ENCODE measurements at regions not wholly inside any gene's neighbourhood (a gene's known extent, or its start where the extent isn't known, plus 50 kb on each side); places are given as distances from the start of the nearest gene placed in this dataset.

DNA sequence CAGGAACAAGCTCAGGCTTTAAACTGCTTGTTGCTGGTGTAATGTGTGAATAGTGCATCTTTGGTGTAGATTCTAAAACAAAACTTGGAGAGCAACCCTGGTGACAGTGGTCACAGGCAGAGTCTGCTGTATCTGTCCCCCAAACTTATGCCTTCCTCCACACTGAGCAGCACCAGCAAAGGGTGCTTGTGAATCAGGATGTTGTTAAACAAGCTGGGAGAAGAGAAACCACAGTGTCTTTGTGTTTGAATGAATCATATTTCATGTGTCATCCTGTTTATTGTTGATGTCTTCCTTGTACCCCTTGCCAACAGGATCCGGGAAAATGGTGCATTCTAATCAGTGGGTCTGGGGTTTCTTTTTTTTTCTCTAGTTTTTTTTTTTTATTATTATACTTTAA lies 91.9 kb upstream of the COG2 start:
- Histone ChIP-seq H3K27ac (ENCODE audit: low read length) (no peak overlapping the region), H4K20me1 (ENCODE audit: insufficient read depth) (no peaks in the 10 kb centered on the region)
- TF ChIP-seq, protein P1, sequence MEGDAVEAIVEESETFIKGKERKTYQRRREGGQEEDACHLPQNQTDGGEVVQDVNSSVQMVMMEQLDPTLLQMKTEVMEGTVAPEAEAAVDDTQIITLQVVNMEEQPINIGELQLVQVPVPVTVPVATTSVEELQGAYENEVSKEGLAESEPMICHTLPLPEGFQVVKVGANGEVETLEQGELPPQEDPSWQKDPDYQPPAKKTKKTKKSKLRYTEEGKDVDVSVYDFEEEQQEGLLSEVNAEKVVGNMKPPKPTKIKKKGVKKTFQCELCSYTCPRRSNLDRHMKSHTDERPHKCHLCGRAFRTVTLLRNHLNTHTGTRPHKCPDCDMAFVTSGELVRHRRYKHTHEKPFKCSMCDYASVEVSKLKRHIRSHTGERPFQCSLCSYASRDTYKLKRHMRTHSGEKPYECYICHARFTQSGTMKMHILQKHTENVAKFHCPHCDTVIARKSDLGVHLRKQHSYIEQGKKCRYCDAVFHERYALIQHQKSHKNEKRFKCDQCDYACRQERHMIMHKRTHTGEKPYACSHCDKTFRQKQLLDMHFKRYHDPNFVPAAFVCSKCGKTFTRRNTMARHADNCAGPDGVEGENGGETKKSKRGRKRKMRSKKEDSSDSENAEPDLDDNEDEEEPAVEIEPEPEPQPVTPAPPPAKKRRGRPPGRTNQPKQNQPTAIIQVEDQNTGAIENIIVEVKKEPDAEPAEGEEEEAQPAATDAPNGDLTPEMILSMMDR (IDR thresholded peaks at IDR 0.05; ENCODE audit: poor library complexity, severe bottlenecking) = no peak
- TF ChIP-seq RAD21 (conservative IDR thresholded peaks at IDR 0.05) = no peak

DNA sequence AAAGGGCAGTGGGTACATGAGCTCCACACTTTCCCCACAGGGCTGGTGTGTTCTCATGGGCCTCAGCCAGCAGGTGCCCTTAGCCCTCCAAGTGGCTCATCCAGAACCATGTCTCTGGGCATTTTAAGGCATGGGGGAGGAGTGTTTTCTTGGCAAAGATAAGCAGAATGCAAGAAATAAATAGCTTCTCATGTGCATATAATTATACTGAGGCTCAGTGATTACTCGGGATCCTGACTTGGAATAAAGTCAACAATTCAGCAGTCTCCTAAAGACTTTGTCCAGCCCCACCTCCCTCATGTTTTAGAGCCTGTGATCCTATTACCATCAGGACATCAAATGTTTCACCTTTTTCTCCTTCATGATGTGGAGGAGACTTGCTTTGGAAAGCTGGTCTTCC lies 92.7 kb upstream of the COG2 start:
- TF ChIP-seq RAD21 (conservative IDR thresholded peaks at IDR 0.05) = no peak
- TF ChIP-seq EZH2 (IDR thresholded peaks at IDR 0.05; ENCODE audit: borderline replicate concordance, insufficient read depth, low read length, poor library complexity, severe bottlenecking) = no peak
- TF ChIP-seq EP300 (conservative IDR thresholded peaks at IDR 0.05; ENCODE audit: poor library complexity, severe bottlenecking) = no peak
- TF ChIP-seq MXI1 (conservative IDR thresholded peaks at IDR 0.05; ENCODE audit: poor library complexity, severe bottlenecking) = no peak
- no peak for TF ChIP-seq TAF1 (IDR thresholded peaks at IDR 0.05; ENCODE audit: low read depth)
- TF ChIP-seq SMC3 (conservative IDR thresholded peaks at IDR 0.05; ENCODE audit: poor library complexity) = no peak
- TF ChIP-seq, protein P2, sequence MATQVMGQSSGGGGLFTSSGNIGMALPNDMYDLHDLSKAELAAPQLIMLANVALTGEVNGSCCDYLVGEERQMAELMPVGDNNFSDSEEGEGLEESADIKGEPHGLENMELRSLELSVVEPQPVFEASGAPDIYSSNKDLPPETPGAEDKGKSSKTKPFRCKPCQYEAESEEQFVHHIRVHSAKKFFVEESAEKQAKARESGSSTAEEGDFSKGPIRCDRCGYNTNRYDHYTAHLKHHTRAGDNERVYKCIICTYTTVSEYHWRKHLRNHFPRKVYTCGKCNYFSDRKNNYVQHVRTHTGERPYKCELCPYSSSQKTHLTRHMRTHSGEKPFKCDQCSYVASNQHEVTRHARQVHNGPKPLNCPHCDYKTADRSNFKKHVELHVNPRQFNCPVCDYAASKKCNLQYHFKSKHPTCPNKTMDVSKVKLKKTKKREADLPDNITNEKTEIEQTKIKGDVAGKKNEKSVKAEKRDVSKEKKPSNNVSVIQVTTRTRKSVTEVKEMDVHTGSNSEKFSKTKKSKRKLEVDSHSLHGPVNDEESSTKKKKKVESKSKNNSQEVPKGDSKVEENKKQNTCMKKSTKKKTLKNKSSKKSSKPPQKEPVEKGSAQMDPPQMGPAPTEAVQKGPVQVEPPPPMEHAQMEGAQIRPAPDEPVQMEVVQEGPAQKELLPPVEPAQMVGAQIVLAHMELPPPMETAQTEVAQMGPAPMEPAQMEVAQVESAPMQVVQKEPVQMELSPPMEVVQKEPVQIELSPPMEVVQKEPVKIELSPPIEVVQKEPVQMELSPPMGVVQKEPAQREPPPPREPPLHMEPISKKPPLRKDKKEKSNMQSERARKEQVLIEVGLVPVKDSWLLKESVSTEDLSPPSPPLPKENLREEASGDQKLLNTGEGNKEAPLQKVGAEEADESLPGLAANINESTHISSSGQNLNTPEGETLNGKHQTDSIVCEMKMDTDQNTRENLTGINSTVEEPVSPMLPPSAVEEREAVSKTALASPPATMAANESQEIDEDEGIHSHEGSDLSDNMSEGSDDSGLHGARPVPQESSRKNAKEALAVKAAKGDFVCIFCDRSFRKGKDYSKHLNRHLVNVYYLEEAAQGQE (IDR thresholded peaks at IDR 0.05; ENCODE audit: borderline replicate concordance) = no peak
- H2AFZ ChIP-seq (ENCODE audit: low read depth, low read length) = no peak overlapping the region
- H3K9me3 ChIP-seq (ENCODE audit: low read length) = no peaks in the 10 kb centered on the region
- no peaks in the 10 kb centered on the region for H3K79me2 ChIP-seq (replicated peaks; ENCODE audit: insufficient read depth, low read length)
- no peak overlapping the region for H3K9ac ChIP-seq (ENCODE audit: low read length)
- H4K20me1 ChIP-seq (ENCODE audit: insufficient read depth) = no peaks in the 10 kb centered on the region
- H3K4me3 ChIP-seq (ENCODE audit: low read length) = no peak overlapping the region
- H3F3A ChIP-seq (ENCODE audit: insufficient read depth, low read length, poor library complexity, severe bottlenecking) = no peaks in the 10 kb centered on the region
- H3K36me3 ChIP-seq (ENCODE audit: insufficient read depth, low read length) = no peaks in the 10 kb centered on the region
- H3K27me3 ChIP-seq (ENCODE audit: insufficient read depth, low read depth, low read length) = no peaks in the 10 kb centered on the region
- H3K4me2 ChIP-seq (ENCODE audit: low read length) = no peak overlapping the region
- H3K27ac ChIP-seq (ENCODE audit: low read length) = no peak overlapping the region
- H3K9me2 ChIP-seq (ENCODE audit: insufficient read depth, low read length) = no peaks in the 10 kb centered on the region

More for the DNA sequence above, 91.9 kb upstream of the COG2 start:
- H2AFZ ChIP-seq (ENCODE audit: low read depth, low read length) = no peak overlapping the region
- H3K9me2 ChIP-seq (ENCODE audit: insufficient read depth, low read length) = no peaks in the 10 kb centered on the region
- H3K9ac ChIP-seq (ENCODE audit: low read length) = no peak overlapping the region
- H3K4me2 ChIP-seq (ENCODE audit: low read length) = no peak overlapping the region
- no peaks in the 10 kb centered on the region for H3F3A ChIP-seq (ENCODE audit: insufficient read depth, low read length, poor library complexity, severe bottlenecking)
- H3K4me3 ChIP-seq (ENCODE audit: low read length) = no peak overlapping the region
- H3K79me2 ChIP-seq (replicated peaks; ENCODE audit: insufficient read depth, low read length) = no peaks in the 10 kb centered on the region
- no peaks in the 10 kb centered on the region for H3K27me3 ChIP-seq (ENCODE audit: insufficient read depth, low read depth, low read length)
- no peaks in the 10 kb centered on the region for H3K36me3 ChIP-seq (ENCODE audit: insufficient read depth, low read length)
- no peaks in the 10 kb centered on the region for H3K9me3 ChIP-seq (ENCODE audit: low read length)

DNA sequence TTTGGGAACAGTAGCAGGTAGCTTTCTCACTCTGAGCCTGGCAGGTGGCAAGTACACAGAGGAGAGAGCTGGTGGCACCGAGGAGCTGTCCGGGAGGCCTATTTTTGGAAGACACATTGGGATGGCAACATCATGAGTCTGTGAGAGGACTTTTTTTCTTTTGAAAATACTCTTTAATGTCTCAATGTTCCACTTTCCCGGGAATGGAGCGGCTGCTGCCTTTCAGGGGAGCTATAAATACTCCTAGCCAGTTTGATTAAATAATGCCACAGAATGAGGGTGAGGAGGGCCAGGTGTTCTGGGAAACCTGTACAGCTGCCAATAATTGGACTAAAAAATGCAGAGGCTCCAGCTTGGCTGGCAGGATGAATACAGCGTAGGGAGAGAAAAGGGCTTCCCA lies 93.3 kb upstream of the COG2 start:
- H3K4me3 ChIP-seq (ENCODE audit: low read length) = no peak overlapping the region
- no peak overlapping the region for H2AFZ ChIP-seq (ENCODE audit: low read depth, low read length)
- H3K36me3 ChIP-seq (ENCODE audit: insufficient read depth, low read length) = no peaks in the 10 kb centered on the region
- H3K27me3 ChIP-seq (ENCODE audit: insufficient read depth, low read depth, low read length) = no peaks in the 10 kb centered on the region
- no peak overlapping the region for H3K27ac ChIP-seq (ENCODE audit: low read length)
- H3F3A ChIP-seq (ENCODE audit: insufficient read depth, low read length, poor library complexity, severe bottlenecking) = no peaks in the 10 kb centered on the region
- H3K79me2 ChIP-seq (replicated peaks; ENCODE audit: insufficient read depth, low read length) = no peaks in the 10 kb centered on the region
- H3K9me3 ChIP-seq (ENCODE audit: low read length) = no peaks in the 10 kb centered on the region
- no peak overlapping the region for H3K4me2 ChIP-seq (ENCODE audit: low read length)
- TF ChIP-seq, protein P2 (IDR thresholded peaks at IDR 0.05; ENCODE audit: borderline replicate concordance) = no peak
- no peak for TF ChIP-seq SMC3 (conservative IDR thresholded peaks at IDR 0.05; ENCODE audit: poor library complexity)
- no peak for TF ChIP-seq MXI1 (conservative IDR thresholded peaks at IDR 0.05; ENCODE audit: poor library complexity, severe bottlenecking)
- no peak for TF ChIP-seq RAD21 (conservative IDR thresholded peaks at IDR 0.05)
- no peak for TF ChIP-seq EP300 (conservative IDR thresholded peaks at IDR 0.05; ENCODE audit: poor library complexity, severe bottlenecking)
- TF ChIP-seq TAF1 (IDR thresholded peaks at IDR 0.05; ENCODE audit: low read depth) = no peak
- TF ChIP-seq, protein P1 (IDR thresholded peaks at IDR 0.05; ENCODE audit: poor library complexity, severe bottlenecking) = no peak
- TF ChIP-seq POLR2AphosphoS5 (IDR thresholded peaks at IDR 0.05) = no peak
- no peak for TF ChIP-seq EZH2 (IDR thresholded peaks at IDR 0.05; ENCODE audit: borderline replicate concordance, insufficient read depth, low read length, poor library complexity, severe bottlenecking)
- H3K9me2 ChIP-seq (ENCODE audit: insufficient read depth, low read length) = no peaks in the 10 kb centered on the region
- H4K20me1 ChIP-seq (ENCODE audit: insufficient read depth) = no peaks in the 10 kb centered on the region
- H3K9ac ChIP-seq (ENCODE audit: low read length) = no peak overlapping the region
